OCI-M2 (cell line): ENCODE measurements at regions not wholly inside any gene's neighbourhood (a gene's known extent, or its start where the extent isn't known, plus 50 kb on each side); places are given as distances from the start of the nearest gene placed in this dataset.
"Not testable (repeated sequence)": the region's sequence is repeated elsewhere in the genome, so short reads cannot be mapped to it uniquely, and the experiment has no call there.

Experiments
- DNase-seq: peaks from one replicate; lab custom pipeline; 2025; ENCODE audit not compliant: unreplicated experiment; lab: John Stamatoyannopoulos, UW

- no peak for DNase-seq
Observed at GRCh38 chr14:46444666-46445065, 206.9 kb downstream of the RPL10L start.

- no peak for DNase-seq
Observed at GRCh38 chr14:46433381-46433780, 218.2 kb downstream of the RPL10L start.

- no peak for DNase-seq
Observed at GRCh38 chr14:46432516-46432915, 219.1 kb downstream of the RPL10L start.

GRCh38 chr14:46417066-46417465 lies 234.5 kb downstream of the RPL10L start:
- DNase-seq, result no peak

- DNase-seq, result no peak
Observed at GRCh38 chr14:46404865-46405811, 246.4 kb downstream of the RPL10L start.

- not testable (repeated sequence) for DNase-seq
Observed at GRCh38 chr14:46402001-46402690, 249.4 kb downstream of the RPL10L start.

GRCh38 chr14:46401066-46401465 lies 250.5 kb downstream of the RPL10L start:
- DNase-seq, result no peak

- no peak for DNase-seq
Observed at GRCh38 chr14:46399049-46399448, 252.5 kb downstream of the RPL10L start.

GRCh38 chr14:46384611-46385010 lies 267.0 kb downstream of the RPL10L start:
- no peak for DNase-seq

GRCh38 chr14:46381674-46382073 lies 269.9 kb downstream of the RPL10L start:
- no peak for DNase-seq

GRCh38 chr14:46378248-46378647 lies 273.3 kb downstream of the RPL10L start:
- DNase-seq, result no peak

- no peak for DNase-seq
Observed at GRCh38 chr14:46377305-46377704, 274.3 kb downstream of the RPL10L start.

GRCh38 chr14:46369391-46369790 lies 282.2 kb downstream of the RPL10L start:
- DNase-seq, result no peak

- DNase-seq, result no peak
Observed at GRCh38 chr14:46368275-46368674, 283.3 kb downstream of the RPL10L start.

- DNase-seq, result no peak
Observed at GRCh38 chr14:46352844-46353243, 298.7 kb downstream of the RPL10L start.

- peak; percentile 25 for DNase-seq
Observed at GRCh38 chr14:46344327-46344937, 307.1 kb downstream of the RPL10L start.

- no peak for DNase-seq
Observed at GRCh38 chr14:46325777-46326176, 325.8 kb downstream of the RPL10L start.

- no peak for DNase-seq
Observed at GRCh38 chr14:46325157-46325556, 326.4 kb downstream of the RPL10L start.

- no peak for DNase-seq
Observed at GRCh38 chr14:46323404-46323762, 328.2 kb downstream of the RPL10L start.

- no peak for DNase-seq
Observed at GRCh38 chr14:46322730-46323403, 328.7 kb downstream of the RPL10L start.

GRCh38 chr14:46322076-46322475 lies 329.5 kb downstream of the RPL10L start:
- DNase-seq, result no peak
